ENCODE measurements at regions not wholly inside any gene's neighbourhood (a gene's known extent, or its start where the extent isn't known, plus 50 kb on each side); places are given as distances from the start of the nearest gene placed in this dataset.

- DNase-seq, result no peak
Observed at GRCh38 chr7:133195868-133196267, 57.0 kb upstream of the EXOC4 start.

- no peak for DNase-seq
Observed at GRCh38 chr7:133196856-133197612, 55.8 kb upstream of the EXOC4 start.

DNA sequence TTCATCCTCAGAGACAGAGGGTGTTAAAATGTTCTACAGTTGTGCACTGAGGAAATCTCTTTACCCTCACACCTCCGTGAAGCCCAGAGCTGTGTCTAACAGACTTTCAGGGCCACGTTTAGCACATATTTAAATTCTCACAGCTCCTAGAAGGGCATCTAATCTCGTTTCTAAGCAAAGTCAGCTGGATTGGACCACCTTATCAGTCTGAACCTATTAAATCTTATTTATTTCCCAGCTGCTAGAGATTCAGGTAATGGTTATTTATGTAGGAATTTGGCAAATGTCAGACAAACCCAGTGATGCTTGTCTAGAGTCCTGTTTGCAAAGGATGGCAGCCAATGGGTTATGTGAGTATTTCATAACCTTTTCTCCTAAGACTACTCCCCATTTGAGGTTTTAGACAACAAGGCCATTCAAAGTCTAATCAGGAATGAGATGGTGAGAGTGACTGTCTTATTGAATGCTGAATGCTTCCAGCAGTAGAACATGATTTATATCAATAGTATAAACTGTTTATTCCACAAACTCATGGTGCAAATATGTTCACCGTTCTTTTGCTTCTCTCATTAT, 54.8 kb upstream of the EXOC4 start:
- DNase-seq, result no peak

DNA sequence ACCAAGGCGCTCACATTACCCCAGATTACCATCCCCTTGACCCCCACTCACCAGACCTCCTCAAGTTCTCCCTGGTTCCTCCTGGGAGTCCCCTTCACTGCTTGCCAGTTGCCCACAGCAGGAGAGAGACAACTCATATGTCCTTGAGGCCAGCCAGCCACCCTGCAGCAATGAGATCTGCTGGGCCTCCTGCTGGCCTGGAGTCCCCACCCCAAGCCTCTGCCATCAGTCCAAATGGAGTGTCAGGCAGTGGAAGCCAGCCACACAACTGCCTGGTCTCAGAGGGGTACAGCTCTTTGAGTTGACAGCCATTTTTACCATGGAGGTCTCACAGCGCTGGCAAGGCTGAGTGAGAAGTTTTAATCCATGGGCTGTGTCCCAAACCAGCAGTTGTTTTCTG, 53.0 kb upstream of the EXOC4 start:
- DNase-seq, result no peak

- DNase-seq, result no peak
Observed at GRCh38 chr7:133201470-133201869, 51.4 kb upstream of the EXOC4 start.

- DNase-seq, result no peak
Observed at GRCh38 chr7:133202942-133203341, 49.9 kb upstream of the EXOC4 start.

Data from stimulated activated CD4-positive, alpha-beta T cell treated with anti-CD3 and anti-CD28 coated beads, Interleukin-2, amount 100 ng/mL, for 24 hours (primary cell).